Left lung (tissue), 4 donors: ENCODE measurements at regions not wholly inside any gene's neighbourhood (a gene's known extent, or its start where the extent isn't known, plus 50 kb on each side); places are given as distances from the start of the nearest gene placed in this dataset.

ENCODE experiments used
- ATAC-seq: fragments of 200-7000 bp; cut with Tn5 transposase; one replicate; pipeline ENCODE4 v1.9.1; 2020; ENCODE audit warnings: moderate library complexity
- DNase-seq, 4 donors: peaks; one replicate each; pipeline ENCODE4 v3.0.0-alpha.2; 2013 to 2020
- H3K27ac ChIP-seq, 2 donors: fragments of 200-600 bp; sonication (generic) in 1 of 2; one replicate each; pipeline versions ENCODE4 v1.5.0 to v1.8.0; 2020 to 2021
- H3K27me3 ChIP-seq, 2 donors: fragments of 200-600 bp; sonication (generic) in 1 of 2; one replicate each; pipeline versions ENCODE4 v1.5.0 to v1.8.0; 2020 to 2021
- H3K36me3 ChIP-seq, 2 donors: fragments of 200-600 bp; sonication (generic) in 1 of 2; one replicate each; pipeline versions ENCODE4 v1.5.0 to v1.8.0; 2020 to 2021
- H3K4me1 ChIP-seq, 2 donors: fragments of 200-600 bp; one replicate each; pipeline ENCODE4 v1.8.0; 2021
- H3K4me3 ChIP-seq, 2 donors: fragments of 200-600 bp; sonication (generic) in 1 of 2; one replicate each; pipeline versions ENCODE4 v1.5.0 to v1.8.0; 2020 to 2021; ENCODE audit warnings: mild to moderate bottlenecking in 1 of 2
- H3K9me3 ChIP-seq, 2 donors: fragments of 200-600 bp; sonication (generic) in 1 of 2; one replicate each; pipeline versions ENCODE4 v1.5.0 to v1.8.0; 2020 to 2021
- CTCF ChIP-seq, 2 donors: fragments of 200-600 bp; sonication (generic) in 1 of 2; IDR thresholded peaks; one replicate each; pipeline versions ENCODE4 v1.5.0 to v1.8.0; 2021; ENCODE audit warnings: antibody characterized with exemption in 2 of 2
- intact Hi-C, 2 donors: fragments of 100-400 bp; cut with DNase I; formaldehyde crosslinking; loops; one replicate each; pipeline versions ENCODE4 v1.11.2 to v1.14.2; 2022
- donor health status: DM: no; HTN: yes; CAD: no.
- donor health status: DM: no; HTN: no; CAD: no.

- no peaks in the 10 kb centered on the region for H3K36me3 ChIP-seq
- intact Hi-C loops = no loop called here
- no peaks in the 10 kb centered on the region for H3K27me3 ChIP-seq
- no peak overlapping the region for H3K4me3 ChIP-seq
- H3K9me3 ChIP-seq = peaks cover 0 to 18% of the 10 kb centered on the region in 2 donors
- H3K4me1 ChIP-seq = no peaks in the 10 kb centered on the region
- TF ChIP-seq CTCF (IDR thresholded peaks at IDR 0.05) = no peak
- no peak overlapping the region for H3K27ac ChIP-seq
- DNase-seq (no peak), ATAC-seq (no peak)
Measured at GRCh38 chr4:126106658-126107057, 791.9 kb downstream of the FAT4 start.

GRCh38 chr4:126109836-126110235, 795.1 kb downstream of the FAT4 start:
- Histone ChIP-seq H3K27me3 (no peaks in the 10 kb centered on the region), H3K27ac (no peak overlapping the region), H3K36me3 (no peaks in the 10 kb centered on the region), H3K4me3 (no peak overlapping the region), H3K4me1 (no peaks in the 10 kb centered on the region), H3K9me3 (peaks cover 0 to 49% of the 10 kb centered on the region in 2 donors)
- DNase-seq = no peak
- intact Hi-C loops = no loop called here
- ATAC-seq = no peak
- no peak for TF ChIP-seq CTCF (IDR thresholded peaks at IDR 0.05)

- Histone ChIP-seq H3K4me3 (no peak overlapping the region), H3K9me3 (peaks cover 0 to 78% of the 10 kb centered on the region in 2 donors), H3K4me1 (no peaks in the 10 kb centered on the region), H3K27ac (no peak overlapping the region), H3K36me3 (no peaks in the 10 kb centered on the region), H3K27me3 (no peaks in the 10 kb centered on the region)
- ATAC-seq (no peak), DNase-seq (no peak)
- intact Hi-C loops = no loop called here
- TF ChIP-seq CTCF (IDR thresholded peaks at IDR 0.05) = no peak
Measured at GRCh38 chr4:126113058-126113457, 798.3 kb downstream of the FAT4 start.

GRCh38 chr4:126123611-126124325, 809.0 kb downstream of the FAT4 start:
- Histone ChIP-seq H3K36me3 (no peaks in the 10 kb centered on the region), H3K27ac (no peak overlapping the region), H3K4me3 (no peak overlapping the region), H3K27me3 (no peaks in the 10 kb centered on the region), H3K9me3 (peaks cover 0 to 7% of the 10 kb centered on the region in 2 donors), H3K4me1 (no peaks in the 10 kb centered on the region)
- intact Hi-C loops = no loop called here
- ATAC-seq (no peak), DNase-seq (peak in 2 of 4 donors; percentile 8 to 11)
- TF ChIP-seq CTCF (IDR thresholded peaks at IDR 0.05) = no peak

- no peak for TF ChIP-seq CTCF (IDR thresholded peaks at IDR 0.05)
- no peaks in the 10 kb centered on the region for H3K27me3 ChIP-seq
- H3K9me3 ChIP-seq = no peaks in the 10 kb centered on the region
- DNase-seq = no peak
- no peak overlapping the region for H3K27ac ChIP-seq
- intact Hi-C loops = no loop called here
- no peaks in the 10 kb centered on the region for H3K4me1 ChIP-seq
- H3K36me3 ChIP-seq = no peaks in the 10 kb centered on the region
- no peak for ATAC-seq
- no peak overlapping the region for H3K4me3 ChIP-seq
Measured at GRCh38 chr4:126124818-126125217, 810.1 kb downstream of the FAT4 start.
